DND-41 (cell line): ENCODE measurements at regions not wholly inside any gene's neighbourhood (a gene's known extent, or its start where the extent isn't known, plus 50 kb on each side); places are given as distances from the start of the nearest gene placed in this dataset.

Experiments
- ATAC-seq: fragments of 200-7000 bp; cut with Tn5 transposase; 3 replicates; pipeline ENCODE4 v1.9.1; 2021; ENCODE audit warnings: low read depth; ENCODE audit not compliant: insufficient read depth
- DNase-seq: peaks from one replicate; pipeline ENCODE4 v3.0.0-alpha.2; 2020
- H2AFZ ChIP-seq: 2 replicates; pipeline ENCODE4 v1.6.0; 2012; ENCODE audit warnings: low read depth, low read length
- H3K27ac ChIP-seq: 2 replicates; pipeline ENCODE4 v1.5.1; 2012; ENCODE audit warnings: low read length, inconsistent platforms
- H3K27me3 ChIP-seq: fragments of 200-600 bp; sonication (generic); 2 replicates; pipeline ENCODE4 v1.6.0; 2012; ENCODE audit warnings: low read length, mild to moderate bottlenecking, inconsistent platforms; ENCODE audit not compliant: insufficient read depth, poor library complexity
- H3K36me3 ChIP-seq: 2 replicates; pipeline ENCODE4 v1.5.1; 2012; ENCODE audit warnings: low read length, inconsistent platforms; ENCODE audit not compliant: insufficient read depth
- H3K4me1 ChIP-seq: 2 replicates; pipeline ENCODE4 v1.5.1; 2012; ENCODE audit warnings: mild to moderate bottlenecking, low read length; ENCODE audit not compliant: insufficient read depth
- H3K4me2 ChIP-seq: 2 replicates; pipeline ENCODE4 v1.6.0; 2012; ENCODE audit warnings: mild to moderate bottlenecking, moderate library complexity, low read length, inconsistent platforms; ENCODE audit not compliant: insufficient read depth
- H3K4me3 ChIP-seq, 2 experiments: fragments of 200-600 bp in 1 of 2; shearing (Covaris generic) in 1 of 2; 2 replicates each; pipeline ENCODE4 v1.5.1; 2012 to 2016; ENCODE audit warnings: inconsistent platforms in 2 of 2, low read length in 2 of 2, mild to moderate bottlenecking in 2 of 2, low read depth in 1 of 2, moderate library complexity in 1 of 2
- H3K79me2 ChIP-seq: 2 replicates; pipeline ENCODE4 v1.6.0; 2012; ENCODE audit warnings: low read length, inconsistent platforms; ENCODE audit not compliant: insufficient read depth
- H3K9ac ChIP-seq: 2 replicates; pipeline ENCODE4 v1.6.0; 2012; ENCODE audit warnings: low read depth, mild to moderate bottlenecking, inconsistent platforms, low read length, moderate library complexity
- H3K9me3 ChIP-seq: 2 replicates; pipeline ENCODE4 v1.5.1; 2012; ENCODE audit warnings: low read length, moderate library complexity, mild to moderate bottlenecking, inconsistent platforms; ENCODE audit not compliant: insufficient read depth, severe bottlenecking
- H4K20me1 ChIP-seq: 2 replicates; pipeline ENCODE4 v1.6.0; 2012; ENCODE audit warnings: low read length; ENCODE audit not compliant: insufficient read depth
- CTCF ChIP-seq: IDR thresholded peaks from 2 replicates; pipeline ENCODE4 v1.5.1; 2012; ENCODE audit warnings: borderline replicate concordance, low read length, moderate library complexity, mild to moderate bottlenecking; ENCODE audit not compliant: poor library complexity, severe bottlenecking; ENCODE audit errors: extremely low read depth
- EZH2 ChIP-seq: IDR thresholded peaks from 3 replicates; pipeline ENCODE4 v1.6.1; 2012; ENCODE audit warnings: borderline replicate concordance, low read depth, mild to moderate bottlenecking, moderate library complexity, low read length, inconsistent platforms; ENCODE audit not compliant: severe bottlenecking

DNA sequence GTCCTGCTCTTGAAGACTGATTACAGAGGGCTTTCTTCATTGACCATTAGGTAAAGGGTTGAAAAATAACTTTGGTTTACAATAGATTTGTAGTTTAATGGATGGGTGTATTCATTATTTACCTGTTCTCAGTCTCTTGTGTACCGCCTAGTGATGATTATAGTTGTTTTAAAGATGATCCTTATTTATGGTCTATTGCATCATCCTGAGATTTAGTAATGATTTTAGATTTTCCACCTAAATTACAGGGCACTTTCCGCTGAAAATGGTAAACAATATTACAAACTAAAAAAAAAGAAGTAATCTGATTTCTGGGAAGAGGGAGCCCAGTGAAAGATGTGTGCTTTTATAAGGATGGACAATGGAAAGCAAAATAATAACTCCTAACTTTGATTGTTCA, 78.4 kb upstream of the TMEM33 start:
- H4K20me1 ChIP-seq: no peaks in the 10 kb centered on the region
- ATAC-seq (no peak), DNase-seq (no peak)
- H3K79me2 ChIP-seq: no peaks in the 10 kb centered on the region
- H3K4me1 ChIP-seq: no peaks in the 10 kb centered on the region
- H3K4me3 ChIP-seq: no peak overlapping the region
- H2AFZ ChIP-seq: no peak overlapping the region
- no peaks in the 10 kb centered on the region for H3K9me3 ChIP-seq
- no peak overlapping the region for H3K9ac ChIP-seq
- TF ChIP-seq CTCF (no peak), EZH2 (no peak)
- H3K27ac ChIP-seq: no peak overlapping the region
- no peaks in the 10 kb centered on the region for H3K36me3 ChIP-seq
- H3K27me3 ChIP-seq: no peaks in the 10 kb centered on the region
- H3K4me2 ChIP-seq: no peak overlapping the region

GRCh38 chr4:41853973-41854372, 81.3 kb upstream of the TMEM33 start:
- no peak overlapping the region for H3K27ac ChIP-seq
- no peaks in the 10 kb centered on the region for H3K4me1 ChIP-seq
- H4K20me1 ChIP-seq: no peaks in the 10 kb centered on the region
- no peaks in the 10 kb centered on the region for H3K79me2 ChIP-seq
- H3K9ac ChIP-seq: no peak overlapping the region
- H2AFZ ChIP-seq: no peak overlapping the region
- no peak overlapping the region for H3K4me3 ChIP-seq
- H3K9me3 ChIP-seq: no peaks in the 10 kb centered on the region
- DNase-seq (no peak), ATAC-seq (no peak)
- TF ChIP-seq EZH2 (no peak), CTCF (peak; percentile 27)
- H3K27me3 ChIP-seq: no peaks in the 10 kb centered on the region
- no peak overlapping the region for H3K4me2 ChIP-seq
- H3K36me3 ChIP-seq: no peaks in the 10 kb centered on the region

GRCh38 chr4:41852229-41852628, 83.0 kb upstream of the TMEM33 start:
- no peaks in the 10 kb centered on the region for H4K20me1 ChIP-seq
- H2AFZ ChIP-seq: no peak overlapping the region
- H3K9ac ChIP-seq: no peak overlapping the region
- no peaks in the 10 kb centered on the region for H3K4me1 ChIP-seq
- ATAC-seq: no peak
- H3K27ac ChIP-seq: no peak overlapping the region
- H3K4me2 ChIP-seq: no peak overlapping the region
- no peak for DNase-seq
- TF ChIP-seq CTCF (no peak), EZH2 (no peak)
- no peaks in the 10 kb centered on the region for H3K36me3 ChIP-seq
- H3K9me3 ChIP-seq: no peaks in the 10 kb centered on the region
- H3K27me3 ChIP-seq: no peaks in the 10 kb centered on the region
- no peaks in the 10 kb centered on the region for H3K79me2 ChIP-seq
- no peak overlapping the region for H3K4me3 ChIP-seq

GRCh38 chr4:41851621-41852020, 83.6 kb upstream of the TMEM33 start:
- no peaks in the 10 kb centered on the region for H3K36me3 ChIP-seq
- H3K9ac ChIP-seq: no peak overlapping the region
- H4K20me1 ChIP-seq: no peaks in the 10 kb centered on the region
- no peaks in the 10 kb centered on the region for H3K4me1 ChIP-seq
- no peaks in the 10 kb centered on the region for H3K79me2 ChIP-seq
- H3K4me2 ChIP-seq: no peak overlapping the region
- no peak for TF ChIP-seq EZH2
- no peak for TF ChIP-seq CTCF
- ATAC-seq (no peak), DNase-seq (no peak)
- H3K27ac ChIP-seq: no peak overlapping the region
- H3K27me3 ChIP-seq: no peaks in the 10 kb centered on the region
- no peaks in the 10 kb centered on the region for H3K9me3 ChIP-seq
- H2AFZ ChIP-seq: no peak overlapping the region
- H3K4me3 ChIP-seq: no peak overlapping the region
